Amniotic stem cell (primary cell): ENCODE measurements at regions not wholly inside any gene's neighbourhood (a gene's known extent, or its start where the extent isn't known, plus 50 kb on each side); places are given as distances from the start of the nearest gene placed in this dataset.

Experiments
- DNase-seq: peaks from one replicate; lab custom pipeline; 2025; lab: John Stamatoyannopoulos, UW

GRCh38 chr1:193988885-193989284 is 802.5 kb upstream of the B3GALT2 start:
- DNase-seq: no peak

GRCh38 chr1:193979219-193979618 is 792.8 kb upstream of the B3GALT2 start:
- no peak for DNase-seq

GRCh38 chr1:193974286-193974798 is 787.9 kb upstream of the B3GALT2 start:
- no peak for DNase-seq

GRCh38 chr1:193973428-193973827 is 787.0 kb upstream of the B3GALT2 start:
- DNase-seq: no peak

GRCh38 chr1:193971595-193971994 is 785.2 kb upstream of the B3GALT2 start:
- peak; percentile 22 for DNase-seq

GRCh38 chr1:193960499-193960898 is 774.1 kb upstream of the B3GALT2 start:
- no peak for DNase-seq

- no peak for DNase-seq
Observed at GRCh38 chr1:193960040-193960439, 773.6 kb upstream of the B3GALT2 start.

- DNase-seq: no peak
Observed at GRCh38 chr1:193957556-193958095, 771.2 kb upstream of the B3GALT2 start.

- DNase-seq: no peak
Observed at GRCh38 chr1:193952778-193953374, 766.5 kb upstream of the B3GALT2 start.

- DNase-seq: no peak
Observed at GRCh38 chr1:193951984-193952383, 765.6 kb upstream of the B3GALT2 start.

GRCh38 chr1:193944454-193944853 is 758.0 kb upstream of the B3GALT2 start:
- no peak for DNase-seq

GRCh38 chr1:193940176-193940575 is 753.8 kb upstream of the B3GALT2 start:
- no peak for DNase-seq

- no peak for DNase-seq
Observed at GRCh38 chr1:193939585-193939984, 753.2 kb upstream of the B3GALT2 start.

GRCh38 chr1:193937308-193937707 is 750.9 kb upstream of the B3GALT2 start:
- no peak for DNase-seq

- DNase-seq: no peak
Observed at GRCh38 chr1:193932979-193933378, 746.6 kb upstream of the B3GALT2 start.

GRCh38 chr1:193931356-193931755 is 744.9 kb upstream of the B3GALT2 start:
- no peak for DNase-seq

GRCh38 chr1:193929374-193930033 is 743.1 kb upstream of the B3GALT2 start:
- no peak for DNase-seq

GRCh38 chr1:193927550-193927949 is 741.1 kb upstream of the B3GALT2 start:
- no peak for DNase-seq

- no peak for DNase-seq
Observed at GRCh38 chr1:193926956-193927355, 740.5 kb upstream of the B3GALT2 start.

GRCh38 chr1:193919827-193920226 is 733.4 kb upstream of the B3GALT2 start:
- no peak for DNase-seq

GRCh38 chr1:193916452-193916851 is 730.0 kb upstream of the B3GALT2 start:
- no peak for DNase-seq

- no peak for DNase-seq
Observed at GRCh38 chr1:193914871-193915270, 728.5 kb upstream of the B3GALT2 start.

GRCh38 chr1:193909406-193910082 is 723.1 kb upstream of the B3GALT2 start:
- DNase-seq: no peak
